ENCODE measurements at regions not wholly inside any gene's neighbourhood (a gene's known extent, or its start where the extent isn't known, plus 50 kb on each side); places are given as distances from the start of the nearest gene placed in this dataset.

DNA sequence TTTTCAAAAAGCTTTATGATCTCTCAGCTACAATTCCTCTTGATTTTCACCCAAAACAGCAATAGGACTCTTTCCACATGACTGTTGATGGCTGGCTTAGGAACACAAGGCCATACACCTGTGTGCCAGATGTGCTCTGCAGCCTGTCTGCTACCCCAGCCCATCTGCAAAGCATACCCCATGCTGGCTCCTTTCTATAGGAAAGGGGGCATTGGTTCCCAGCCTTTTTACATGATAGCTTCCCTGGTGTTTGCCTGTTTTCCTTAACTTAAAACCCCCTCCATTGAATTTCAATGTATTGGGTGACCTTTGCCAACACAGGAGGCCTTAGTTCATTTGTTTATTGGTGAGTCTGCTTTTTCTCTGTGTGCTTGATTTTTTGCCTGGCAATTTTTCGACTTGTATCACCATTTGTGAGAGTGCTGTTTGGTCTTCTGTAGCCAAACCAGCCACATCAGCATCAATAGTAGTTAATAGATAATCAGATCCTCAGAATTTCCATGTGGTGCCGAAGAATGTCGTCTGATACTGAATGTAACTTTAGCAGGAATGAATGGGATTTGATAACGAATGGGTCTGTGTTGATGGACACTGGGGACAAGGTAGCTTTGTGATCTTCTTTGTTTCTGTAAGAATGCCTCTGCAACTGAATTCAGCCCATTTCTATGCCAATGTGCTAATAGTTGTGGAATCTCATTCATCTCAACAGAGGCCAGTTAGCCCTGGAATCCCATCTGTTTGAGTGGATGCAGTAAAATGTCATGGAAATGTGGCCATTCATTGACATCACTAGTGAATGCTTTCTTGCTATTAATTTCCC, 272.2 kb upstream of the RARB start:
- Histone ChIP-seq H3K27me3 (replicated peaks; ENCODE audit: control insufficient read depth, insufficient read depth, low read length) (no peaks in the 10 kb centered on the region), H3K9me3 (no peaks in the 10 kb centered on the region), H3K4me1 (peaks cover 15% of the 10 kb centered on the region), H3K4me3 (ENCODE audit: low read depth, low read length) (no peak overlapping the region), H3K36me3 (ENCODE audit: control insufficient read depth, insufficient read depth, low read length) (no peaks in the 10 kb centered on the region)
- DNase-seq = no peak
- POLR2A ChIA-PET = no interaction called here
- Mint-ChIP-seq H3K27me3 (ENCODE audit: insufficient read depth, unreplicated experiment) (no peaks in the 10 kb centered on the region), H3K4me1 (ENCODE audit: low read depth, unreplicated experiment) (no peaks in the 10 kb centered on the region), H3K27ac (ENCODE audit: unreplicated experiment) (no peak overlapping the region), H3K4me3 (ENCODE audit: unreplicated experiment) (no peak overlapping the region), H3K9me3 (ENCODE audit: unreplicated experiment) (peaks cover 11% of the 10 kb centered on the region), H3K36me3 (ENCODE audit: insufficient read depth, unreplicated experiment) (peaks cover 2% of the 10 kb centered on the region)
- CTCF ChIA-PET = interaction anchor here (1.6 kb wide), 1 partner anchor 14 kb away, joined by 3 read pairs; no protein-coding TSS in a partner anchor
- no TSS peak for BruUV-seq (replicated peaks)
- TF ChIP-seq, protein P1, sequence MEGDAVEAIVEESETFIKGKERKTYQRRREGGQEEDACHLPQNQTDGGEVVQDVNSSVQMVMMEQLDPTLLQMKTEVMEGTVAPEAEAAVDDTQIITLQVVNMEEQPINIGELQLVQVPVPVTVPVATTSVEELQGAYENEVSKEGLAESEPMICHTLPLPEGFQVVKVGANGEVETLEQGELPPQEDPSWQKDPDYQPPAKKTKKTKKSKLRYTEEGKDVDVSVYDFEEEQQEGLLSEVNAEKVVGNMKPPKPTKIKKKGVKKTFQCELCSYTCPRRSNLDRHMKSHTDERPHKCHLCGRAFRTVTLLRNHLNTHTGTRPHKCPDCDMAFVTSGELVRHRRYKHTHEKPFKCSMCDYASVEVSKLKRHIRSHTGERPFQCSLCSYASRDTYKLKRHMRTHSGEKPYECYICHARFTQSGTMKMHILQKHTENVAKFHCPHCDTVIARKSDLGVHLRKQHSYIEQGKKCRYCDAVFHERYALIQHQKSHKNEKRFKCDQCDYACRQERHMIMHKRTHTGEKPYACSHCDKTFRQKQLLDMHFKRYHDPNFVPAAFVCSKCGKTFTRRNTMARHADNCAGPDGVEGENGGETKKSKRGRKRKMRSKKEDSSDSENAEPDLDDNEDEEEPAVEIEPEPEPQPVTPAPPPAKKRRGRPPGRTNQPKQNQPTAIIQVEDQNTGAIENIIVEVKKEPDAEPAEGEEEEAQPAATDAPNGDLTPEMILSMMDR (IDR thresholded peaks at IDR 0.05; ENCODE audit: insufficient read depth in 1 of 2, low read depth in 1 of 2, low read length in 1 of 2, severe bottlenecking in 1 of 2, unreplicated experiment in 1 of 2) = no peak
- intact Hi-C loops (cut with micrococcal nuclease; ENCODE audit: unreplicated experiment) = loop anchor here (10.0 kb wide), 1 partner anchor 439 kb away; no protein-coding TSS in a partner anchor

DNA sequence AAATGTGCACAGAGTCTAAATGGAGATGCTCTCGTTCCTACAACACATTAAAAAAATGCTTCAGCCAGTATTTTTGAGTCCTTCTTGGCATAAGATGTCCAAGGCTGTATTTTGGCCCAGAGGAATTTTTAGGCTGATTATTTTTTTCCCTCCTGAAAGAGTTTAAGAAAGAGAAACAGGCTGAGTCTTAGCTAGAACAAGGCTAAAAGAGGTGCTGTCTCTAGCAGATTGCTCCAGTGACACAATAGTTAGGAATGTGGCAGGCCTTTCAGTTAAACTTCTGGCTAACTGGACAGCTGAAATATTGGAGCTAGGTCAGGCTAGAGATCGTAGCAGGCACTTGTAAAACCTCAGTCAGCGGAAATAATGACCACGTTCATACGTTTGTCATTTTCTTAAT, 271.4 kb upstream of the RARB start:
- no peaks in the 10 kb centered on the region for H3K36me3 Mint-ChIP-seq (ENCODE audit: insufficient read depth, unreplicated experiment)
- Histone ChIP-seq H3K4me1 (peaks cover 7% of the 10 kb centered on the region; the same call in 1 of the 2 replicates), H3K9me3 (no peaks in the 10 kb centered on the region), H3K4me3 (ENCODE audit: low read depth, low read length) (no peak overlapping the region), H3K36me3 (ENCODE audit: control insufficient read depth, insufficient read depth, low read length) (no peaks in the 10 kb centered on the region; the same call in 1 of the 2 replicates), H3K27me3 (replicated peaks; ENCODE audit: control insufficient read depth, insufficient read depth, low read length) (no peaks in the 10 kb centered on the region)
- peak in 1 of 2 experiments; percentile 32 for DNase-seq
- no TSS peak for BruUV-seq (replicated peaks)
- no peaks in the 10 kb centered on the region for H3K4me1 Mint-ChIP-seq (ENCODE audit: low read depth, unreplicated experiment)
- H3K27ac Mint-ChIP-seq (ENCODE audit: unreplicated experiment) = no peak overlapping the region
- ChIA-PET POLR2A (no interaction called here), CTCF (interaction anchor here (1.6 kb wide), 1 partner anchor 14 kb away, joined by 3 read pairs; no protein-coding TSS in a partner anchor)
- H3K9me3 Mint-ChIP-seq (ENCODE audit: unreplicated experiment) = peaks cover 11% of the 10 kb centered on the region
- H3K27me3 Mint-ChIP-seq (ENCODE audit: insufficient read depth, unreplicated experiment) = no peaks in the 10 kb centered on the region
- H3K4me3 Mint-ChIP-seq (ENCODE audit: unreplicated experiment) = no peak overlapping the region
- intact Hi-C loops (cut with micrococcal nuclease; ENCODE audit: unreplicated experiment) = loop anchor here (10.0 kb wide), 1 partner anchor 438 kb away; no protein-coding TSS in a partner anchor
- TF ChIP-seq, protein P1 (IDR thresholded peaks at IDR 0.05; ENCODE audit: insufficient read depth in 1 of 2, low read depth in 1 of 2, low read length in 1 of 2, severe bottlenecking in 1 of 2, unreplicated experiment in 1 of 2) = no peak

DNA sequence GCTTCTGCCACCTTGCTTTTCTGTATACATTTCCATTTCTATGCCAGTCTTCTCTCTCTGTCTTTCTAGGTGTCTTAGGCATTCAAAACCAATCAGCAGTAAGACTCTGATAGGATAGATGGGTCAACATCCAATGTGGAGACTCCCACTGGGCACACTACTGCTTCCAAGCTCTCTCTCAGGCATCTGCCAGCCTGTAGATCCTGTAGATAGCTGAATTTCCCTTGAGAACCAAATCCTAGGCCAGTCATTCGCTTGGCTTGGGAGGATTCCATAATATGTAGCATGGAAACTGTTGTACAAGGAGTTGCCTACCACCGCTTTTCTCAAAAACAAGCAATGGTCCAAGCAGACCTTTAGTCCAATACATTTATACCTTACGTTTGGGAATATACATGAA, 262.8 kb upstream of the RARB start:
- BruUV-seq (replicated peaks) = no TSS peak
- POLR2A ChIA-PET = no interaction called here
- intact Hi-C loops (cut with micrococcal nuclease; ENCODE audit: unreplicated experiment) = no loop called here

More for the DNA sequence above, 262.8 kb upstream of the RARB start:
- Mint-ChIP-seq H3K9me3 (ENCODE audit: unreplicated experiment) (peaks cover 10% of the 10 kb centered on the region), H3K27me3 (ENCODE audit: insufficient read depth, unreplicated experiment) (no peaks in the 10 kb centered on the region), H3K4me1 (ENCODE audit: low read depth, unreplicated experiment) (no peaks in the 10 kb centered on the region), H3K4me3 (ENCODE audit: unreplicated experiment) (no peak overlapping the region), H3K36me3 (ENCODE audit: insufficient read depth, unreplicated experiment) (no peaks in the 10 kb centered on the region), H3K27ac (ENCODE audit: unreplicated experiment) (no peak overlapping the region)
- Histone ChIP-seq H3K9me3 (peaks cover 8% of the 10 kb centered on the region; the same call in 1 of the 2 replicates), H3K36me3 (ENCODE audit: control insufficient read depth, insufficient read depth, low read length) (no peaks in the 10 kb centered on the region; the same call in 1 of the 2 replicates), H3K4me1 (no peaks in the 10 kb centered on the region), H3K4me3 (ENCODE audit: low read depth, low read length) (no peak overlapping the region), H3K27me3 (replicated peaks; ENCODE audit: control insufficient read depth, insufficient read depth, low read length) (no peaks in the 10 kb centered on the region)
- TF ChIP-seq, protein P1 (IDR thresholded peaks at IDR 0.05; ENCODE audit: insufficient read depth in 1 of 2, low read depth in 1 of 2, low read length in 1 of 2, severe bottlenecking in 1 of 2, unreplicated experiment in 1 of 2) = no peak
- CTCF ChIA-PET = no interaction called here
- no peak for DNase-seq

All from Caco-2 (cell line).